Suppressor macrophage treated with lipopolysaccharide for 1 hour (primary cell): ENCODE measurements at regions not wholly inside any gene's neighbourhood (a gene's known extent, or its start where the extent isn't known, plus 50 kb on each side); places are given as distances from the start of the nearest gene placed in this dataset.

ENCODE experiments used
- DNase-seq, 3 donors: peaks; one replicate each; pipeline ENCODE4 v3.0.0-alpha.2; 2020 to 2022

DNA sequence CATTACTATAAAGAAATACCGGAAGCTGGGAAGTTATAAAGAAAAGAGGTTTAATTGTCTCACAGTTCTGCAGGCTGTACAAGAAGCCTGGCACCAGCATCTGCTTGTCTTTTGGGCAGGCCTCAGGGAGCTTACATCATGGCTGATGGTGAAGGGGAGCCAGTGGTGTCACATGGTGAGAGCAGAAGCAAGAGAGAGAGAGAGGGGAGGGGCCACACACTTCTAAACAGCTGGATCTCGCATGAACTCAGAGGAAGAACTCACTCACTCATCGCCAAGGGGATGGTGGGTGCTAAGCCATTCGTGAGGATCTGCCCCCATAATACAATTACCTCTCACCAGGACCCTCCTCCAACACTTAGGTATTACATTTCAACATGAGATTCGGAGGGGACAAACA lies 51.8 kb upstream of the ANKRD34C start:
- DNase-seq, result no peak

DNA sequence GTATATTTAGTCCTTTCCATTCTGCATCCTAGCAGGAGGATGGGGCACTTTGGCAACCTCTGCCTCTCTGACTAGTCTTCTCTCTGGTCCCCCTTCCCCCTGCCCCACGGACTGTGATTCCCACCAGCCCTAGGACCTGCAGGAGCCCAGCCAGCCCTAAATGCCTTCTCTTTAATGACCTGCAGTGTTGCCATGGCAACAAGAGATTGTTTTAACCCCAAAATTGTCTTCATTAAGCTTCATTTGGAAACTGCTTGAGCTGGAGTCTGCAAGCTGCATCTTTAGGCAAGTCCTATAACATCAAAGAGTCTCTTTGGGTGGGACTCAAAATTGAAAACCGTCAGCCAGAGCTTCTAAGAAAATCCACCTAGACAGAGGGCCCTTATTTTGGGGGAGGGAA lies 59.7 kb upstream of the ANKRD34C start:
- DNase-seq, result no peak

DNA sequence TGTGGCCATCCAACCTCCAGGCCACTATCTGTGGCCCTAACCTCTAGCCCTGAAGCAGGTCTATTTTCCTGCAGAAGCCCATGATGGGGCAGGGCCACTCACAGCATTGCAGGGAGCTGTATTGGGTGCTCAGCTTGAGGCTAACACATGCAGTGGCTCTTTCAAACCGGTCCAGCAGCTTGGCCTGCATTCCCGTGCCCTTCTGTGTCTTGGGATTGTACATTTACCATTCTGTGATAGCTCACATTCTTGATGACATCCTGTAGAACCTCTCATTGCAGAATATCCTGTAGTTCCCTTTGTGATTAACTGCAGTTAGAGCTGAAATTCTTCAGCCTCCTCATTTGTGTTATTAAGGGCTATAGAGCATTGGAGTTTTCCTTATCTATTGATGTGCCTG lies 60.8 kb upstream of the ANKRD34C start:
- no peak for DNase-seq

DNA sequence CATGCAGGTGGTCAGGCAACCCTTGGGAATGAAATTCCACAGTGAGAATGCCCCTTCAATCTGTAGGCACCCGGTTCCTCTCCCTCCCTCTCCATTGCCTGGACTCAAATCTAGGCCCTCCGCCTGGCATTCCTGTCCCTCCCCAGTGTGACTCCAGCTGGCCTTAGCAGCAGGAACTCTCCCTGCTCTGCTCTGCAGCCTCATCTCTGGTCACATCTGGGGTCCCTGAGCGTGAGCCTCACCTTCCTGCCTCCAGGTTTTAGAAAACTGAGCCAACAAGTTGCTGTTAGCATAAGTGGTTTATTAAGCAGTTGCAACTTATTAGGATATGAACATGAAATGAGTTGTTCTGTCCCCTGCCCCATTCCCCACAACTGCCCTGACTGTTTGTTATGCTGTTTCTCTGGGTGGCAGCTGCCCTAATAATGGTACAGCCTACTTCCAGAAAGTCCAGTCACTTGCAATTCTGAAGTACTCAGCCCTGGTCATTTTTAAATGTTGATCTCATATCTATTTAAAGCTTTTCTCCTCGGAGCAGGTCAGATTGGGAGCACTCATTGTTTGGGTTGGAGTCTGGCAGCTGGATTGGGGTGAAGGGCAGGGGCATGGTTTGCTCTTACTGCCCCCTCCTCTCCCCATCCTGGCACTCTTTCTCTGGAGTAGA lies 63.0 kb upstream of the ANKRD34C start:
- DNase-seq, result no peak

DNA sequence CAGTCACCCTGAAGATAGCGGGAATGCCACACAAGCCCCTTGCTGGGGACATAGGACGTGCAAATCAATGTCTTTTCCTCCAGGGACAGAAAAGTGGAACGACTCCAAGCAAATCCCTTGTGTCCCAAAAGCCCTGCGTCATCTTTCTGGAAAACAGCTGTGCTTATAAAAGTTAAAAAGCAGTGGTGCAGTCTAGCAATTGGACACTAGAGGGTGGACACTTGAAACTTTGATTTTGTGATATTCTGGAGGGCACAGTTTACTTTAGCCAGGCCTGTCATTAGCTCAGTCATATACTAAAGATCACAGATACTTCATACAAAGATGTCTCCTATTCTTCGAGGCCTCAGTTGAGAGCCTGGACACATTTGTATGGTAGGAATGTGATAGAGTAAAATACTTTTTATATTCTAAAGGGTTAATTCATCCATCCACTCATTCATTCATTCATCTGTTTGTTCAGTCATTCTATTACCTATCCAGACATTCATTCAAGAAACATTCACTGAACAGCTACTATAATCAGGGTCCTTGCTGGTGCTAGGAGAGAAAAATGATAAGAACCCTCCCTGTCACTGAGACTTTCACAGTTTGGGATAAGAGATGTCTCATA lies 63.8 kb upstream of the ANKRD34C start:
- DNase-seq, result no peak

DNA sequence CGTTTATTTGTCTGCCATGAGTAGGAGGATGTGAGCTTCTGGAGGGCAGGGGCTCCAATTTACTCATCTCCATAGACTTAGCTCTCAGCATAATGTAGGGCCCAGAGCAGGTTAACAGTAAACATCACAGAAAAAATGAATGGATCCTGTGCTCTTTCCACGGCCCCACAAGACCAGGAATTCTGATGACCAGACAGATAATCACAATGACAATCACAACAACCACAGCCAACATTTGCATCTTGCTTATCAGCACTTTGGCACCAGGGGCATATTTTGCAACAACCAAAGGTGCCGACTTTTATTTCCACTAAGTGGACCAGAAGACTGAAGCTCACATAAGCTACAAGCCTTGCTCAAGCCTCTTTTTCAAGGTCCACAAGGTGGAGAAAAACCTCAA lies 68.9 kb upstream of the ANKRD34C start:
- DNase-seq, result no peak

DNA sequence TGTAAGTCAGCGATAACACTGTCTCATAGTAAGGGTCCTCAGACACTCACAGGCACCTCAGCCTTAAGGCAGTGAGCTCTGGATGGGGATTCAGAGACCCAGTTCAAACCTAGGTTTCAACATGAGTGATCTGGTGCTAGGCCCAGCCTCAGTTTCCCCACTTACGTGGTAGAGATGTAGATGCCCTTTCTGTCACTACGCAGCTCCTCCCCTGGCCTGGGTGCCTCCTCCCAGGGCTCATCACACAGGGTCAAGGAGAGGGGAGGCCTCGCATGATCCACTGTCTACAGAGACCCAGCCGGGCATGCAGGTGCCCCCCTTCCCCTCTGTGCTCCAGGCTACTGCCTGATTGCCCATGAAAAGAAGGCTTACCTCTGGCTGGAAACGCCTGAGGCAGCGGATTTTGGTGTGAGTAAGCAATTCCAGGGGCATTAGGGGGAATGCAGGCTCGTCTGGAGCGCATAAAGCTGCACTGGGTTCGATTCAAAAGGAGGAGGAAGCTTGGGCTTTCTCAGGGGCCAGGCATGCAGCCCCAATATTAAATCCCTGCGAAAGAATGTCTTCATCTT lies 69.8 kb upstream of the ANKRD34C start:
- DNase-seq, result no peak

DNA sequence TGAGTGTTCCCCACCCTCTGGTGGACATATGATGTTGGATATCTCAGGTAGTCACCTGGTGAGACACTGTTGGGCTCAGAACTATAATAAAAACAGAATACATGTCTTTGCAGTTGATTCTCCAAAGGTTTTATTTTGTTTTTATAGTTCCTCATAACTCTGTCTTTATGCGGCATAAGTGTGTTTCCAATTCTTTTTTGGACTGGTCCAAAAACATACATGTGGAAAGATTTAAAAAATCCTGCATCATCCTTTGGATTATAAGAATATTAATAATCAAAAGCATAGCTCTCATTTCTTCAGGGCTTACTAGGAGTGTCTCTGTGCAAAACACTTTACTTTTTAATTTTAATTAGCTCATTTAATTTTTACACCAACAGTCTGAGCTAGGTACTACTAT lies 71.0 kb upstream of the ANKRD34C start:
- no peak for DNase-seq

DNA sequence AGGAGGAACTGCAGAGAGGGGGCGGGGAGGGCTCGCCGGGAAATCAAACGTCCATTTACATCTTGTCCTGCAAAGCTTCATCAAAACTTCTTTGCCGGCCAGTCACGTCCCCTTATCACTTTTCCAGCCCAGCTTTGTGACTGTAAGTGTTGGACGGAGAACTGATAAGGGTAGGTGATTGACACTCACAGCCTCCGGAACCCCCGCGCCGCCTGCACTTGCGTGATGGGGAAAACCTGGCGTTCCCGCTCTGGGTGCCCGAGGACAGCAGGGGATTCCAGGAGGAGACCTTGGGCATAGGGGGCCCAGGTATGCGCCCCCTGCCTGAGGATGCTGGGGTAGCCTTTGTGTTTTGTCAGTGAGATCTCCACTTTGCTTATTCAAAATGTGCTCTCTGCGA lies 72.8 kb upstream of the ANKRD34C start:
- peak in 2 of 3 donors; percentile 0 to 9 for DNase-seq

DNA sequence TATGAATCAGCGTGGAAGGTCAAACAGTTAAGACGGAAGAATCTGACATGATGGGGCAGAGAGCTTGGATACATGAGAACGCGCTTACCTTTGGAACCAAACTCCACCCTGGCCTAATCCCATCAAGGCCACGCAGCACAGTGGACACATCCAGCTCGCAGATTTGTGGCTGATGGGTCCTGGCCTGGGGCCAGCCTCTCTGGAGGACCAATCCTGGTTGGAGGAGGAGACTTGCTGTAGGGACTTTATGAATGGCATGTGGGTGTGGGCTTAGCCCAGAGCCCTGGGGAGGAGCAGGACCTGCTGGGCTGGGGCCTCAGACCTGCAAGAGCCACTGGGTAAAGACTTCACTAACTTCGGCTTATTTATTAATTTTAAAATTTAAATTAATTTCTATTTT lies 73.4 kb upstream of the ANKRD34C start:
- no peak for DNase-seq

DNA sequence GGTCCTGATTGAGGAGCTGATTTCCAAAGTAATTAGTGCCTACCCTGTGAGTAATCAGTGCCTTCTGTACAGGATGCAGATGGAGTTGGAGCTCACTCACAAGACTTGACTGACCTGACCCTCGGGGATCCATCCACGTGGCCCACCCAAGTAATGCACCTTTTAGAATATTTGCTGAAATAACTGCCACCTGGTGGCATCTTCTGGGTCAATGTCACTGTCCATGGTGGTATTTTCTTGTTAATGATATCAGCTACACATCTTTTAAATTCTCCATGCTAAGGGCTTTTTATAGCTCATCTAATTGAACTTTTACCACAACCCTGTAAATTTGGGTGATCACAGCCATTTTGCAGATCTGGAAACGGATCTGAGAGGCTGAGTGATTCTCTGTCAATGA lies 74.3 kb upstream of the ANKRD34C start:
- no peak for DNase-seq

DNA sequence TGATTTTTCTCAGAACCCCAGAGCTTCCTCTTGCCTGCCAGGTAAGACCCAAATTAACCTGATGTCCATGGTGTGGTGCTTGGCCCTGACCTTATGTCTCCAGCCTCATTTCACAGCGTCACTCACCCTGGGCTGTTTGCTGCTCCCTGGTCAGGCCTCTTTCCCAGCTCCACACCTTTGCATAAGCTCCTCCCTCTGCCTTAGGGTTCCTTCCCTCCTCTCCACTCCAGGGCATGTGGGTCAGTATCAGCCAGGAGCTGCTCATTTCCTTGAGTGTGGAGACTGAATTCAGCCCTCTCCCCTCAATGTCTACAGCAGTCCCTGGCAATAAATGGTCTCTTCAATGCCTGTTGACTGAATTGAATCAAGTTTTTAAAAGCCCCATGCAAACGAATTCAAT lies 75.6 kb upstream of the ANKRD34C start:
- no peak for DNase-seq

DNA sequence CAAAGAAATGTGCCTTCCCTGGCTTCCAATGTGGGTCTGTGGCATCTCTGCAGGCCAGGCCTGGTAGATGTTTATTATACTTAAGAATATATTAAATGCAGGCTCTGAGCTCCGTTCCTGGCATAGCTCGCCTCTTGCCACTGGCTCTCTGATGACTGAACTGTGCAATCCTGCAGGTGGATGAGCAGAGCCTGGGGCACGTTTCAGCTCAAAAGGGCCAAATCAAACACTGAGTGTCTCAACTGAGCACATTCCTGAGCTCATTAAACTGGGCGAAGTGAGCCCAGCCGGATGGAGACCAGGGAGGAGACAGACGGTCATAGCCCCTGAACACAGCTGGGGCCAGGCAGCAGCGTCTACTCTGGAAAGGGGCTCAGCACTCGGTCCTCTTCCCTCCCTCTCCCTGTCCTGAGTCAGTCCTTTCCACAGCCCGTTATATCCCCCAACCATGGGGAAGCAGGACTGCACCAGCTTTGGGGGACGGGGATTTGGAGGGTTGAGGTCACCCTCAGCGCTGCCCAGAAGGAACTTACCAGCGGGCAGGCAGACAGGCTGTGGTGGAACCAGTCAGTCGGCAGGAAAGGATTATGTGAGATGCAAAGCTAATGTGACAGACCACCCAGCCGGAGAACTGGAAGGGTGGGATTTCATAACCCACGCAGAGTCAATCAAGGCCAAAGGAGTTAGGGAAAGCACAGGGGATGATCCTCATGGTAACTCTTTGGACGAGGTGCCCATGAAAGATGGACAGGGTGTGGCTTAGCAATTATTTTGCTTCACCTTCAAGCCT lies 77.4 kb upstream of the ANKRD34C start:
- no peak for DNase-seq

DNA sequence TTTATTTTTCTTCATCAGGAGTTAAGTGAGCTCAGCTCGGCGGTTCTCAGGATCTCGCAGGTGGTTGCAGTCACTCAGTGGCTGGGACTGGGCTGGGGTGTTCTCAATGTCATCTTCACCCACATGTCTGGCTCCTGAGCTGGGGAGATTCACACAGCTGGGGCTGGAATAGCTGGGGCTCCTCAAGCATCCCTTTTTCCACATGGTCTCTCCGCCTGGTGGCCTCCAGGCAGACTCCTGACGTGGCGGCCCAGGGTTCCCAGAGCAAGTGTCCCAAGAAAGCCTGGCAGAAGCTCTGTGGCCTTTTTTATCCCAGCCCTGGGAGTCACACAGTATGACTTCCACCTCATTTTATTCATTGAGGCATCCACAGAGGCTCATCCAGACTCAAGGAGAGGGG lies 84.1 kb upstream of the ANKRD34C start:
- no peak for DNase-seq

DNA sequence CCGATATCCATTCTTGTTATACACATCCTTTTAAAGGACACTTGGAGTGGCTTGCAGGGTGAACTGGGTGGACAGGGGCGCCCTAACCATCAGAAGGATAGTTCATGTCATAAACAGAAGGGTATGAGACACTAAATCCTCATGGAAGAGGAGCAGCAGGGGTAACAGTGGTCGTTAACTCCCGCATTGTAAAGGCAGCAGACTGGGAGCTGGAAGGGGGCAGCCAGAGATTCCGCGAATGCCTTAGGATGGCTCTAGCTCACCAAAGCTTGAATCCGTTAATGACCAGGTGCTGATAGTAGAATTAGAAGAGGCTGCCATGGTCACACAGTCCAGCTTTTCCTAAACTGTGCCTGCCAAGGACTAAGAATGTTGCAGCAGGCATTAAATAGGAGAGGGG lies 85.2 kb upstream of the ANKRD34C start:
- DNase-seq, result no peak

DNA sequence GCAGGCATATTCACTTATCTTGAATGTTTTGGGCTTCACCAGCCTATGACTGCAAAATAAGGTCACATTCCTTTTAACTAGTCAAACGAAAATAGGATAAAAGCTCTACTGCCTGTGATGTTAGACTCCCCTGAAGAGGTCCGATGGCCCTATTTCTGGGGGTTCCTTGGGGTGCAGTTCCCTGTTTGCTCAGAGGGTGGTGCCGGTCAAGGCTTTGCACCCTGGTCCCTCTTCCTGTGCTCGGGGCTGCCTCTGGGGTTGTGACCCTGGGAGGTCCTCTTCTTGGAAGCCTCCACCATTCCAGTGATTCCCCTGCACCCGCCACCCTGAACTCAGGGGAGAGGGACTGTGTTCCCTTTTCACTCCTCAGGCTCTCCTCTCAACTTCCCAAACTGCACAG lies 86.7 kb upstream of the ANKRD34C start:
- DNase-seq, result no peak

DNA sequence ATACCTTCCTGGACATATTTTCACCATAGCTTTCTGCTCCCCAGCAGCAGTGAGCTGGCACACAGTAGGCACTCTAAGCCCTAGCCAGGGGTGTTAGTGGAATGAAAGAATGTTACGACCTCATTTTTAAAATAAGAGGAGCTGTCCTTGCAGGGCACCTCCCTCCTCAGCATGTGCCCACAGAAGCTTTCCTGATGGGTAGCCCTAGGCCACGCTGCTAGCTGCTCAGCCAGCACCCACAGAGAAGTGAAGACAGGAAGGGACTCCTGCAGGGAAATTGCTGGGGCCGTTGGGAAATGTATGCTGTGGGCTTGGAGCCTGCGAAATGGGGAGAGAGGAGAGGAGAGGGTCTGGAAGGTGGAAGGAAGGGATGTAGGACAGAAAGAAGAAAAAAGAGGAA lies 87.3 kb upstream of the ANKRD34C start:
- DNase-seq, result no peak

DNA sequence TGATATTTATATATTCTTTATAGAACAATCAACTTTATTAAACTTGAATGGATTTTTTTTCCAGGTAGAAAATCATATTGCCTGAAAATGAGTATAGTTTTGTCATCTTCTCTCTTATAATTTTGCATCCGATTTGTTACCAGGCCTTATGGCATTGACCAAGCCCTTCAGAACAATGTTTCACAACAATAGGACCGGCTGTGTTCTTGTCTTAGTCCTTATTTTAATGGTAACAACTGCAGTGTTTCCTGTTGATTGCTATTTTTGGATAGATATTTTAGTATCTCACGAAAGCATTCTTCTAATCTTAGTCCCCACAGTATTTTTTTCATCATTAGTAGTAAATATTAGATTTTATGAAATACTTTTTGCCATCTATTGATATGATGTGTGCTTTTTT lies 88.1 kb upstream of the ANKRD34C start:
- no peak for DNase-seq

DNA sequence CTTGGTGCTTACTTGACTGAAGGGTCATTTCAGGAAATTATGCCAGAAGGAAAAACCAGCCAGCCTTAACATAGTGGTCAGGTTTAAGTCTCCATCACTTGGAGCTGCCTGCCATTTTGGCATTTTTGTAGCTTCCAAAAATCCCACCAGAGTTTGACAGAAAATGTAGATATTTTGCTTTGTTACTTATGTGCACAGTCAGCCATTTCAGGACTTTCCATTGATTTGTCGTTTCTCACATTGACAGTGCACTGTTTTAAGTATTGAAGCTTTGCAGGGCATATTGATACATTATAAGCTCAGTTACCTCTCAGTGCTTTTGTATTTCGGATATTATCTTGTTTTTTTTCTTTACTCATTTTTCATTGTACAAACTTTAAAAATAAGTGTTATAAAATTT lies 89.0 kb upstream of the ANKRD34C start:
- DNase-seq, result no peak

DNA sequence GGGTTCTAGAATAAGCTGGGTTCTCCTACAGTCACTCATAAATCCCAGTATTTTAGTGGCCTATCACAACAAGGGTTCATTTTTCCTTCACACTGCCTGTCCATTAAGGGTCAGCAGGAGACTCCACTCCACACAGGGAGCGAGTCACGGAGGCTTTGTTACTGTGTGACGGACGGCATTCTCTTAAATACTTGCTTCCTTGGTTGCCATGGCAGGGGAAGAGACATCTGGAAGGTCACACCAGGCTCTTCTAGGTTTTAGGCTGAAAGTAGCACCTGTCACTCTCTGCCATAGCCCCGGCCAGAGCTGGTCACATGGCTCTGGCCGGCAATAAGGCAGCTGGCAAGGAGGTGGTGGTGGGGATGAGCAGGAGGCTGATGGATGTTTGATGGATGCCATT lies 89.4 kb upstream of the ANKRD34C start:
- no peak for DNase-seq

DNA sequence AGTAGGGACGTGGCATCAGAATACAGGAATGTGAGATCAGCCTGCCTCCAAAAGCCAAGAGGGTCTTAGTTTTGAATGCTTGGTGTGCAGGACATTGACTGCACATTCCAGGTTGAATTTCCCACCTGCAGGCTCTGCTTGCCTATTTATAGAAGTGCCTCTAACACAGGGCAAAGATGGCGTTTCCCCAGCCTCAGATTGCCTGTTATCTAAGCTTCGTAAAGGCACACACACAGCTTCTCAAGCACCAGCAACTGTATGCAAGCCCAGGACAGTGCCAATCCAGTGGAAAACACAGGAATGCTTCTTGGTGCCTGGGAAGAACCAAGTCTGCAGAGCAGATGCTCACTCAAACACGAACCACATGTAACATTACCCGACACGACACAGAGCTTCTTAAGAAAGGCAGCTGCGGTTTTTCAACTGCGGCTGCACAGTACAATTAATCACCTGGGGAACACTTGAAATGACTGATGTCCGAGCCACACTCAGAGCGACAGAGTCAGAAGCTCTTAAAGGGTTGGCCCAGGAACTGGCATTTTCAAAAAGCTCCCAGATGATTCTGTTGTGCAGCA lies 90.0 kb upstream of the ANKRD34C start:
- no peak for DNase-seq

DNA sequence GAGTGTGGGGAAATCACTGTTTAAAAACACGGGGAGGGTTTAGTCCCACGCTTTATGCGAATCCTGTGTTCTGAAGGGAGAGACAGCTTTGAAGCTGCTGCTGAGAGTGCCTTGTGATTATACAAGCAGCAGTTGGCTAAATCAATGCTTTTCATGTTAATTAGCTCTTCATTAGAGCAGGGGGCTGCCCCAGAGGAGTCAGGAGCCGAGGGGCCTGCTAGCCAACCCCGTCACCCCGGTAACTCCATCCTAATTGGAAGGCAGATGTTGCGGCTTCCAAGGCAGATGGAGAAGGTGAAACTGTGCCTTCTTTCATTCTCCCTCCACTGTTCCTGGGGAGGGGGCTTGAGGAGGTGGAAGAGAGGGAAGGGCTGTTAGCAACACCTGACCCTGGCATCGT lies 92.4 kb upstream of the ANKRD34C start:
- DNase-seq, result no peak

DNA sequence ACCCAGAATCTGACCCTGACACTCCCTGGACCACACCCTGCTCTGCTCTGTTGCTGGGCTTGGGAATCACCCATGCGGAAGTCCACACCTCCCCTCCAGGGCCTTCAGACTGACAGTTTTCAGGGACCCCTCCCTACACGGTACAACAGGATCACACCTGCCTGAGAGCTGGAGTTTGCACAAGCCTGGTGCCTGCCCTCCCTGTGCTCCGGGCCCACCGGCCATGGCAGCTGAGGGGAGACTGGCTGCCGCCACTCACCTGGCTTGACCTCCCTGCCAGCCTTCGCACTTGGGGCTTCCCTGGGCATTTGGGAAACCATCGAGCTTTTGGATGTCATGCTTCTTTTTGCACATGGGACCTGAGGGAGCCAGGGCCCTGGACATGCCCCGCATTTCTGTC lies 95.9 kb upstream of the ANKRD34C start:
- DNase-seq, result no peak

DNA sequence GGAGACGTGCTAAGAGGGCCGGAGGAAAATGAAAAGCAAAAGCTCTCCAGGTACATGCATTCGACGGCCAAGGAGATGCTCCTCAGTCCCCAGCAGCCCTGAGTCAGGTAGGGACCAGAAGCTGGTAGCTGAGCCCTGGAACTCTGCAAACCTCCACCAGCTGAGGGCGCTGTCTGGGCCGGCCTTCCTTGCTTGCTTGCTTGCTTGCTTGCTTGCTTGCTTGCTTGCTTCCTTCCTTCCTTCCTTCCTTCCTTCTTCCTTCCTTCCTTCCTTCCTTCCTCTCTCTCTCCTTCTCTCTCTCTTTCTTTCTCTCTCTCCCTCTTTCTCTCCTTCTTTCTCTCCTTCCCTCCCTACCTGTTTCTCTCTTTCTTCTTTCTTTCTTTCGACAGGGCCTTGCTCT lies 94.6 kb upstream of the RASGRF1 start:
- peak in 1 of 3 donors; percentile 33 for DNase-seq
